SK-N-MC (cell line): ENCODE measurements at regions not wholly inside any gene's neighbourhood (a gene's known extent, or its start where the extent isn't known, plus 50 kb on each side); places are given as distances from the start of the nearest gene placed in this dataset.

ENCODE experiments used
- EZH2 ChIP-seq: fragments of 200-600 bp; sonication (generic); IDR thresholded peaks from one replicate; pipeline ENCODE4 v1.6.1; 2017; ENCODE audit warnings: antibody characterized with exemption
- POLR2AphosphoS5 ChIP-seq: IDR thresholded peaks from 2 replicates; pipeline ENCODE4 v1.6.1; 2012; ENCODE audit warnings: mild to moderate bottlenecking, low read depth, low read length, borderline replicate concordance

GRCh38 chr14:99065551-99065950 is 206.4 kb downstream of the BCL11B start:
- TF ChIP-seq EZH2 (no peak), POLR2AphosphoS5 (no peak)
